BLaER1 (cell line): ENCODE measurements at regions not wholly inside any gene's neighbourhood (a gene's known extent, or its start where the extent isn't known, plus 50 kb on each side); places are given as distances from the start of the nearest gene placed in this dataset.

Source experiments
- H3K27ac ChIP-seq: shearing (Covaris generic); formaldehyde crosslinking; 2 replicates; pipeline ENCODE4 v1.8.1; 2022
- H3K27me3 ChIP-seq: shearing (Covaris generic); formaldehyde crosslinking; 2 replicates; pipeline ENCODE4 v1.8.1; 2022
- H3K36me3 ChIP-seq: shearing (Covaris generic); formaldehyde crosslinking; 2 replicates; pipeline ENCODE4 v1.8.1; 2022
- H3K4me1 ChIP-seq: shearing (Covaris generic); formaldehyde crosslinking; 2 replicates; pipeline ENCODE4 v1.8.1; 2022
- H3K4me2 ChIP-seq: shearing (Covaris generic); formaldehyde crosslinking; 2 replicates; pipeline ENCODE4 v1.8.1; 2022
- H3K4me3 ChIP-seq: shearing (Covaris generic); formaldehyde crosslinking; 2 replicates; pipeline ENCODE4 v1.8.1; 2022
- H3K9ac ChIP-seq: shearing (Covaris generic); formaldehyde crosslinking; 2 replicates; pipeline ENCODE4 v1.8.1; 2022
- H3K9me3 ChIP-seq: shearing (Covaris generic); formaldehyde crosslinking; 2 replicates; pipeline ENCODE4 v1.8.1; 2022
- H4K20me1 ChIP-seq: shearing (Covaris generic); formaldehyde crosslinking; 2 replicates; pipeline ENCODE4 v1.8.1; 2022
- Cebpa-rat ChIP-seq: shearing (Covaris generic); IDR thresholded peaks from 2 replicates; pipeline ENCODE4 v1.8.1; 2022

DNA sequence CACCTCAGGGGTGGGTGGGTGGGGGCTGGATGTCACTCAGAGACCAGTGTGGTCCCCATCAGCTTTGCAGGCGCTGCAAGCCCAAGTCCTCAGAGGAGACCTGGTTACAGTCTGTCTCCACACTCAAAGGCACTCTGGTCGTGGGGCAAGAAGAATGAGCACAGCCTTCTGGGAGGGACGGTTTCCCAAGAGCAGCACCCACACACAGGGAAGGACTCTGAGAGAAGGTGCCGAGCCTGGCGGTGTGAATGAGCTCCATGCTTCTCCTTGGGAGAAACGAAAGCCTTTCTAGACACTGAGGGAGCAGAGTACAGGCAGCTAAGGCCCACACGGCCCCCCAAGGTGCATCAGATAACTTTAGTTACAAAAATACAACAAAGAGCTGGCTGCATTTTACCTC lies 473.6 kb downstream of the FOXO1 start:
- Histone ChIP-seq H3K4me3 (no peak overlapping the region), H4K20me1 (no peaks in the 10 kb centered on the region), H3K9me3 (no peaks in the 10 kb centered on the region), H3K27me3 (no peaks in the 10 kb centered on the region), H3K27ac (no peak overlapping the region), H3K4me2 (no peak overlapping the region), H3K4me1 (peaks cover 25% of the 10 kb centered on the region), H3K9ac (no peak overlapping the region), H3K36me3 (no peaks in the 10 kb centered on the region)
- no peak for TF ChIP-seq Cebpa-rat

DNA sequence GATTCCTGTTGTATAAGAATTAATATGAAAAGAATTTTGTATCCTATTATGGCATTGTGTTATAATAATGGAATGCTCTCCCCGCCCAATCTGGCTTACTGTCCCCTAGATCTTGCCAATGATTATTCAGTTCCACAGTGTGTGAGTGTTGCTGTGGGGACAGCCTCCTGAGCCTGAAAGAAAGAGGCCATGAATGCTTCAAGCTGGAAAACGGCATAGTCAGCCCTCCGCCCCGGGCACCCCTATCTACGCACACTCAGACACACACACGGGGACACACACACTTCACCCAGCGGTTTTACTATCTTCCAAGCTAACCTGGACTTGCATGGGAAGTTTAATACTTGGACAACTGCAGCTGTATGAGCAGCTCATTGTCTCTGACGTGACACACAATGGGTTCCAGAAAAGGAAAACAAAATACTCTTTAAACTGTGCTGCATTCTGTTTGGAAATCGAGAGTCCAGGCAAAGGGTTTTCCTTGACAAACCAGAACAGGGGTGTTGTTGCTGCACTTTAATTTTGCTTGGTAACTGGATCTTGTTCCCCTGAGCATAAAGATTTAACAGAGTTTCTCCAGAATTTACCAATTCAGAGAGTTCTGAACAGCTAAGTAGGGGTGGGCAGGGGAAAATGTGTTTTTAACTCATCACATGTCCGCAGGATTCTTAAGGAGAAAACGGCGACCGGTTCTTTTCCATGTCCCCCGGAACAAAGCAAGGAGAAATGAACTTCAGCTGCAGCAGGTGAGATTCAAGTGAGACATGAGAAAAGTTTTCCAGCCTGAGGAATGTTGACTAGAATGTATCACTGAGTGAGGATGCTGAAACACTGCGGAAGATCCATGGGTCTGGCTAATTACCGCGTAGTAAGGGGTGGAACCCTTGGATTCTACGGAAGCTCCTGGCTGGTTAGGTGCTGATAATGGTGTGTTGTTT lies 472.9 kb downstream of the FOXO1 start:
- Histone ChIP-seq H3K27ac (no peak overlapping the region), H3K9ac (no peak overlapping the region), H3K4me2 (no peak overlapping the region)

GRCh38 chr13:40194224-40194806 lies 472.1 kb downstream of the FOXO1 start:
- no peak overlapping the region for H3K9ac ChIP-seq
- no peak overlapping the region for H3K4me3 ChIP-seq
- H3K27ac ChIP-seq = no peak overlapping the region
- H3K9me3 ChIP-seq = no peaks in the 10 kb centered on the region
- H4K20me1 ChIP-seq = no peaks in the 10 kb centered on the region
- no peak for TF ChIP-seq Cebpa-rat
- H3K36me3 ChIP-seq = no peaks in the 10 kb centered on the region
- peaks cover 16% of the 10 kb centered on the region for H3K4me1 ChIP-seq
- H3K27me3 ChIP-seq = no peaks in the 10 kb centered on the region
- H3K4me2 ChIP-seq = no peak overlapping the region

More for the DNA sequence above, 472.9 kb downstream of the FOXO1 start:
- Histone ChIP-seq H3K4me3 (no peak overlapping the region), H3K27me3 (no peaks in the 10 kb centered on the region), H3K9me3 (no peaks in the 10 kb centered on the region), H3K4me1 (peaks cover 18% of the 10 kb centered on the region), H4K20me1 (no peaks in the 10 kb centered on the region), H3K36me3 (no peaks in the 10 kb centered on the region)
- no peak for TF ChIP-seq Cebpa-rat

GRCh38 chr13:40197049-40197448 lies 469.4 kb downstream of the FOXO1 start:
- Histone ChIP-seq H3K9me3 (no peaks in the 10 kb centered on the region), H3K4me3 (no peak overlapping the region), H3K36me3 (no peaks in the 10 kb centered on the region), H3K27ac (no peak overlapping the region), H3K9ac (no peak overlapping the region), H3K4me2 (no peak overlapping the region), H3K4me1 (no peaks in the 10 kb centered on the region), H3K27me3 (no peaks in the 10 kb centered on the region), H4K20me1 (no peaks in the 10 kb centered on the region)
- TF ChIP-seq Cebpa-rat = no peak

DNA sequence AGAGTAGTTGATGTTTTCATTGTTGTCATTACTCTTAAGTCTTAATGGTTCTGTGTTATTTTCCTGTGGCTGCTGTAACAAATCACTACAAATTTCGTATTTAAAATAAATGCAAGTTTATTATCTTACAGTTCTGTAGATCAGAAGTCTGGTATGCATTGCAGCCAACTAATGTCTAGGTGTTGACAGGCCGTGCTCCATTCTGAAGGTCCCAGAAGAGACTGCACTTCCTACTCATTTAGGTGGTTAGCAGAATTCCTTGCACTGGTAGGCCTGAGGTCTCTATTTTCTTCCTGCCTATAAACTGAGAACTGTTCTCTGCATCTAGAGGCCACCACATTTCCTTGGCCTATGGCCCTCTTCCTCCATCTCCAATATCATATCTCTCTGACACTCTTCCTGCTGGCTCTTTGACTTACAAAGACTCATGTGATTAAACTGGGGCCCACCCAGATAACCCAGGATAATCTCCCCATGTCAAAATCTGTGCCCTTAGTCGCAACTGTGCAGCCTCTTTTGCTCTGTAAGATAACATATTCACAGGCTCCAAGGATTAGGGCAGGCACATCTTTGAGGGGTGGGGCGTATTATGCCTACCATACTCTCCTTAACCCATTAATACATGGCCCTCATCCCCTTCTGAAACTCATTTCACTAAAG lies 468.4 kb downstream of the FOXO1 start:
- H3K9ac ChIP-seq = no peak overlapping the region
- no peaks in the 10 kb centered on the region for H3K9me3 ChIP-seq
- H4K20me1 ChIP-seq = no peaks in the 10 kb centered on the region
- H3K4me3 ChIP-seq = no peak overlapping the region
- H3K4me2 ChIP-seq = no peak overlapping the region
- H3K27me3 ChIP-seq = no peaks in the 10 kb centered on the region
- no peaks in the 10 kb centered on the region for H3K36me3 ChIP-seq
- TF ChIP-seq Cebpa-rat = no peak
- H3K4me1 ChIP-seq = no peaks in the 10 kb centered on the region
- H3K27ac ChIP-seq = no peak overlapping the region

GRCh38 chr13:40200273-40200978 lies 466.0 kb downstream of the FOXO1 start:
- TF ChIP-seq Cebpa-rat = no peak

DNA sequence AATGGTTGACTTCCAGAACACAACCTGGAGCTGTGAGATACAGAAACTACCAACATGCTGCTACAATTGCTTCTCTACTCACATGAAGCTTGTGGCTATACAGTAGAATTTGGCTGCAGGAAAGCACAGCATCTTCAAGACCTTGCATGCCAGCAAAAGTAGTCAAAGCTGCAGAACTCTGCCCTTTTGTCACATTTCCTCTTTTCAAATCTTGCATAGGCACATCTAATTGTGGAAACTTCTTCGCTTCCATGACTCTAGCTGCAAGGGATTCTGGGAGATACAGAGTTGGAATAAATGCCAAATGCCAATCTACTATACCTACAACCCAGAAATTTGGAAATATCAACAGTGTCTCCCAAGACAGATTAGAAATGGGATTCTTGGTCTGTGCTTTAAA lies 462.2 kb downstream of the FOXO1 start:
- Histone ChIP-seq H4K20me1 (no peaks in the 10 kb centered on the region), H3K36me3 (no peaks in the 10 kb centered on the region), H3K27ac (no peak overlapping the region), H3K4me1 (peaks cover 13% of the 10 kb centered on the region), H3K4me2 (no peak overlapping the region), H3K9ac (no peak overlapping the region), H3K4me3 (no peak overlapping the region), H3K27me3 (no peaks in the 10 kb centered on the region), H3K9me3 (peaks cover 8% of the 10 kb centered on the region)
- no peak for TF ChIP-seq Cebpa-rat

More at GRCh38 chr13:40200273-40200978, 466.0 kb downstream of the FOXO1 start:
- no peaks in the 10 kb centered on the region for H3K27me3 ChIP-seq
- no peaks in the 10 kb centered on the region for H4K20me1 ChIP-seq
- H3K27ac ChIP-seq = no peak overlapping the region
- peaks cover 8% of the 10 kb centered on the region for H3K9me3 ChIP-seq
- no peak overlapping the region for H3K4me2 ChIP-seq
- no peak overlapping the region for H3K9ac ChIP-seq
- no peak overlapping the region for H3K4me3 ChIP-seq
- no peaks in the 10 kb centered on the region for H3K4me1 ChIP-seq
- no peaks in the 10 kb centered on the region for H3K36me3 ChIP-seq

DNA sequence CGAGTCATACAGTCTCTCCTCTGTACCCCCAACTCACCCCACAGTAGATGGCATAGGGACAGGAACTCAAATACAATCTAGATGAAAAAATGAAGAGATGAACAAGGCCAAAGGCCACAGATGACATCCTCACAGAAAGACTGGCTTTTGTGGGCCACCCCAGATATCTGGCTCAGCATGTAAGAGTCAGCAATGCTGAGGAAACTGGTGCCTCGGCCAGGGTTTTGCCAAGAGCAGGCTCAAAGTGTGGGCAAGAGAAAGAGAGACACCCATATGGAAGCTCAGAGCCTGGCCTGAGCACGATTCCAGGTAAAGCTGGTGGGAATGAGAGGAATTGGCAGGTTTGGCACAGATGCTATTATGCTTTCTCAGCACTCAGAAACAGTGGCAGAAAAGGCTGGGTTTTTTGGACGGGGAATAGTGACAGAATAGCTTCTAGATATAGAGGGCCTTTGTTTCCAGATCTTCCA lies 460.6 kb downstream of the FOXO1 start:
- Histone ChIP-seq H3K27me3 (no peaks in the 10 kb centered on the region), H4K20me1 (no peaks in the 10 kb centered on the region), H3K36me3 (no peaks in the 10 kb centered on the region), H3K9me3 (peaks cover 8% of the 10 kb centered on the region), H3K4me2 (no peak overlapping the region), H3K4me1 (peaks cover 13% of the 10 kb centered on the region), H3K9ac (no peak overlapping the region), H3K4me3 (no peak overlapping the region), H3K27ac (no peak overlapping the region)
- no peak for TF ChIP-seq Cebpa-rat

- Histone ChIP-seq H3K4me2 (peak overlapping the region; percentile 56), H3K27ac (peak overlapping the region; percentile 25)
- TF ChIP-seq Cebpa-rat = no peak
Measured at GRCh38 chr13:40206241-40207000, 460.0 kb downstream of the FOXO1 start.

More at GRCh38 chr13:40206241-40207000, 460.0 kb downstream of the FOXO1 start:
- Histone ChIP-seq H3K27me3 (no peaks in the 10 kb centered on the region), H3K9me3 (peaks cover 8% of the 10 kb centered on the region), H3K36me3 (no peaks in the 10 kb centered on the region), H3K4me3 (no peak overlapping the region), H3K4me1 (peaks cover 13% of the 10 kb centered on the region), H4K20me1 (no peaks in the 10 kb centered on the region), H3K9ac (no peak overlapping the region)
